H9 (cell line): ENCODE measurements at regions not wholly inside any gene's neighbourhood (a gene's known extent, or its start where the extent isn't known, plus 50 kb on each side); places are given as distances from the start of the nearest gene placed in this dataset.

Source experiments
- DNase-seq: peaks from one replicate; pipeline ENCODE4 v3.0.0-alpha.2; 2017
- H2AFZ ChIP-seq: one replicate; pipeline ENCODE4 v1.6.1; 2013; ENCODE audit warnings: mild to moderate bottlenecking, low read length, control low read depth, moderate library complexity
- H2AK5ac ChIP-seq: 2 replicates; pipeline ENCODE4 v1.6.1; 2013; ENCODE audit warnings: low read length, control low read depth, mixed read lengths; ENCODE audit not compliant: insufficient read length
- H2BK120ac ChIP-seq: one replicate; pipeline ENCODE4 v1.6.1; 2013; ENCODE audit warnings: low read depth, mild to moderate bottlenecking, low read length, control low read depth, inconsistent platforms; ENCODE audit not compliant: poor library complexity, severe bottlenecking
- H2BK12ac ChIP-seq: 2 replicates; pipeline ENCODE4 v1.6.1; 2013; ENCODE audit warnings: low read length, control low read depth, mixed read lengths, low read depth; ENCODE audit not compliant: insufficient read length
- H2BK15ac ChIP-seq: 2 replicates; pipeline ENCODE4 v1.6.1; 2013; ENCODE audit warnings: low read depth, low read length, control low read depth
- H2BK20ac ChIP-seq: one replicate; pipeline ENCODE4 v1.6.1; 2013; ENCODE audit warnings: low read depth, mild to moderate bottlenecking, low read length, control low read depth, inconsistent platforms; ENCODE audit not compliant: poor library complexity, severe bottlenecking
- H2BK5ac ChIP-seq: 2 replicates; pipeline ENCODE4 v1.6.1; 2013; ENCODE audit warnings: low read length, control low read depth, mixed read lengths; ENCODE audit not compliant: insufficient read length
- H3K14ac ChIP-seq: 2 replicates; pipeline ENCODE4 v1.6.1; 2013; ENCODE audit warnings: low read length, control low read depth; ENCODE audit not compliant: insufficient read depth
- H3K18ac ChIP-seq: 2 replicates; pipeline ENCODE4 v1.6.1; 2013; ENCODE audit warnings: low read depth, mild to moderate bottlenecking, mixed read lengths, low read length, control low read depth; ENCODE audit not compliant: insufficient read length
- H3K23ac ChIP-seq: 2 replicates; pipeline ENCODE4 v1.6.1; 2013; ENCODE audit warnings: low read length, control low read depth, mixed read lengths, low read depth; ENCODE audit not compliant: insufficient read length
- H3K23me2 ChIP-seq: 2 replicates; pipeline ENCODE4 v1.6.1; 2013; ENCODE audit warnings: low read depth, mild to moderate bottlenecking, mixed read lengths, low read length, control low read depth; ENCODE audit not compliant: insufficient read length, poor library complexity, severe bottlenecking
- H3K27ac ChIP-seq: 2 replicates; pipeline ENCODE4 v1.5.1; 2013; ENCODE audit warnings: low read length, control low read depth, mixed read lengths, low read depth; ENCODE audit not compliant: insufficient read length
- H3K27me3 ChIP-seq: 2 replicates; pipeline ENCODE4 v1.6.1; 2013; ENCODE audit warnings: low read length, control low read depth, inconsistent platforms; ENCODE audit not compliant: insufficient read depth
- H3K4ac ChIP-seq: 2 replicates; pipeline ENCODE4 v1.6.1; 2013; ENCODE audit warnings: low read depth, mild to moderate bottlenecking, control low read depth, inconsistent platforms, low read length, moderate library complexity
- H3K4me1 ChIP-seq: 2 replicates; pipeline ENCODE4 v1.6.1; 2013; ENCODE audit warnings: low read length, control low read depth, inconsistent platforms; ENCODE audit not compliant: insufficient read depth
- H3K4me2 ChIP-seq: 2 replicates; pipeline ENCODE4 v1.6.1; 2013; ENCODE audit warnings: low read length, control low read depth, mixed read lengths; ENCODE audit not compliant: insufficient read length, insufficient read depth
- H3K56ac ChIP-seq: 2 replicates; pipeline ENCODE4 v1.6.1; 2013; ENCODE audit warnings: low read depth, mild to moderate bottlenecking, mixed read lengths, low read length, control low read depth; ENCODE audit not compliant: insufficient read length
- H3K79me1 ChIP-seq: 2 replicates; pipeline ENCODE4 v1.6.1; 2013; ENCODE audit warnings: low read depth, mild to moderate bottlenecking, moderate library complexity, low read length, control low read depth, inconsistent platforms; ENCODE audit not compliant: insufficient read depth, poor library complexity, severe bottlenecking
- H3K79me2 ChIP-seq: 2 replicates; pipeline ENCODE4 v1.6.1; 2013; ENCODE audit warnings: low read length, control low read depth, inconsistent platforms; ENCODE audit not compliant: insufficient read depth
- H3K9ac ChIP-seq: 2 replicates; pipeline ENCODE4 v1.6.1; 2013; ENCODE audit warnings: low read length, control low read depth, mixed read lengths; ENCODE audit not compliant: insufficient read length; ENCODE audit errors: extremely low read depth
- H3K9me3 ChIP-seq: one replicate; pipeline ENCODE4 v1.6.1; 2013; ENCODE audit warnings: low read depth, low read length, inconsistent platforms; ENCODE audit not compliant: control insufficient read depth
- H3T11ph ChIP-seq: one replicate; pipeline ENCODE4 v1.6.1; 2013; ENCODE audit warnings: mild to moderate bottlenecking, low read length, control low read depth, inconsistent platforms
- H4K20me1 ChIP-seq: one replicate; pipeline ENCODE4 v1.6.1; 2013; ENCODE audit not compliant: control insufficient read depth, insufficient read length, insufficient read depth
- H4K5ac ChIP-seq: 2 replicates; pipeline ENCODE4 v1.6.1; 2013; ENCODE audit warnings: low read depth, mild to moderate bottlenecking, mixed read lengths, low read length, control low read depth; ENCODE audit not compliant: insufficient read length
- H4K8ac ChIP-seq: replicated peaks from 2 replicates; pipeline ENCODE4 v1.6.1; 2013; ENCODE audit warnings: low read length, control low read depth, mixed read lengths, low read depth; ENCODE audit not compliant: insufficient read length
- H4K91ac ChIP-seq: 2 replicates; pipeline ENCODE4 v1.6.1; 2013; ENCODE audit warnings: low read depth, mild to moderate bottlenecking, moderate library complexity, mixed read lengths, low read length, control low read depth; ENCODE audit not compliant: insufficient read length
- H3K27ac Mint-ChIP-seq, 3 experiments: 2 replicates in 2 of 3; 3 replicates in 1 of 3; pipeline ENCODE4 v1.8.0; 2020 to 2021; ENCODE audit warnings: mixed read lengths in 3 of 3, mild to moderate bottlenecking in 1 of 3, moderate library complexity in 1 of 3
- H3K27me3 Mint-ChIP-seq: 2 replicates; pipeline ENCODE4 v1.8.0; 2021; ENCODE audit warnings: low read depth, mild to moderate bottlenecking, moderate library complexity, mixed read lengths
- H3K36me3 Mint-ChIP-seq, 3 experiments: 2 replicates in 2 of 3; 3 replicates in 1 of 3; pipeline ENCODE4 v1.8.0; 2020 to 2021; ENCODE audit warnings: low read depth in 3 of 3, mixed read lengths in 3 of 3; ENCODE audit not compliant: insufficient read depth in 1 of 3
- H3K4me1 Mint-ChIP-seq, 2 experiments: 2 replicates each; pipeline ENCODE4 v1.8.0; 2020; ENCODE audit warnings: mixed read lengths in 2 of 2
- H3K4me3 Mint-ChIP-seq, 2 experiments: 2 replicates in 1 of 2; 3 replicates in 1 of 2; pipeline ENCODE4 v1.8.0; 2020 to 2021; ENCODE audit warnings: mild to moderate bottlenecking in 2 of 2, mixed read lengths in 2 of 2, moderate library complexity in 1 of 2
- H3K9me3 Mint-ChIP-seq, 2 experiments: 2 replicates in 1 of 2; 3 replicates in 1 of 2; pipeline ENCODE4 v1.8.0; 2020; ENCODE audit warnings: mild to moderate bottlenecking in 2 of 2, mixed read lengths in 2 of 2, moderate library complexity in 1 of 2
- CTCF ChIP-seq: fragments of 200-600 bp; sonication (generic); conservative IDR thresholded peaks from 3 replicates; pipeline ENCODE4 v1.8.0; 2021; ENCODE audit warnings: antibody characterized with exemption, mild to moderate bottlenecking
- WGBS: extraction: QIAGEN DNeasy Blood & Tissue Kit; methylation state at CpG from one replicate; pipeline ENCODE4 v1.1.7; 2013; ENCODE audit warnings: missing lambda C conversion rate, low lambda C conversion rate, mixed read lengths; ENCODE audit not compliant: insufficient read length; ENCODE audit errors: extremely low coverage; 5-methylcytosine and 5-hydroxymethylcytosine counted together

DNA sequence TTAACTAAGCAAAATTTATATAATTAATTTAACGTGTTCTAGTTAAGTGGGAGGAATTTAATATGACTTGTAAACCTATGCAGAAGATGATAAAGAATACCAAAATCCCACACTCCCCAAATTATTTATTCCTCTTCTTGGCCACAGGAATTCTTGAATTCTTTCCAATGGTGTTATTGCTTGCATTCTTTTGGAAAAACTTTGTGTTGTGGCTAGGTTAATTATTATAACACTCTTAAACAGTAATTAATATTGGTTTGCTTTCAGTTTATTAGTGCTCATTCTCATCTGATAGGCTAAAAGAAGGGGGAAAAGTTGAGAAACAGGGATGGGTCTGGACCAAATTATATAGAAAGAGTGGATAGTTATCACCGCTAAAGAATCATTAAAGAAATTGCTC is 141.5 kb upstream of the PABPC4L start:
- no peak overlapping the region for H2BK12ac ChIP-seq

More for the DNA sequence above, 141.5 kb upstream of the PABPC4L start:
- Mint-ChIP-seq H3K4me1 (no peaks in the 10 kb centered on the region), H3K27me3 (no peaks in the 10 kb centered on the region), H3K36me3 (no peaks in the 10 kb centered on the region), H3K27ac (no peak overlapping the region), H3K4me3 (no peak overlapping the region), H3K9me3 (no peaks in the 10 kb centered on the region)
- no peak overlapping the region for H4K91ac ChIP-seq
- no peak overlapping the region for H2BK15ac ChIP-seq
- H3K14ac ChIP-seq = no peak overlapping the region
- TF ChIP-seq CTCF = no peak
- H3T11ph ChIP-seq = no peak overlapping the region
- H2BK5ac ChIP-seq = no peak overlapping the region
- no peak overlapping the region for H2BK20ac ChIP-seq
- no peak overlapping the region for H3K18ac ChIP-seq
- no peaks in the 10 kb centered on the region for H3K23me2 ChIP-seq
- no peaks in the 10 kb centered on the region for H3K79me2 ChIP-seq
- no peaks in the 10 kb centered on the region for H3K27me3 ChIP-seq
- H2AK5ac ChIP-seq = no peak overlapping the region
- no peak overlapping the region for H3K4ac ChIP-seq
- H3K9me3 ChIP-seq = no peaks in the 10 kb centered on the region
- H2BK120ac ChIP-seq = no peak overlapping the region
- no peak overlapping the region for H4K5ac ChIP-seq
- no peak overlapping the region for H3K4me2 ChIP-seq
- H3K79me1 ChIP-seq = no peaks in the 10 kb centered on the region
- no peaks in the 10 kb centered on the region for H3K4me1 ChIP-seq
- no peak overlapping the region for H3K56ac ChIP-seq
- H3K27ac ChIP-seq = no peak overlapping the region
- no peak overlapping the region for H2AFZ ChIP-seq
- WGBS = no CpG with 5 or more reads among the region's 2 CpGs
- H3K9ac ChIP-seq = no peak overlapping the region
- no peak overlapping the region for H4K8ac ChIP-seq
- H4K20me1 ChIP-seq = no peaks in the 10 kb centered on the region
- DNase-seq = no peak
- H3K23ac ChIP-seq = no peak overlapping the region
